Endothelial cell of umbilical vein (primary cell): ENCODE measurements at regions not wholly inside any gene's neighbourhood (a gene's known extent, or its start where the extent isn't known, plus 50 kb on each side); places are given as distances from the start of the nearest gene placed in this dataset.

Source experiments
- BruUV-seq: library from RNA; stranded (reverse); fragments of 400-500 nt; replicated peaks from 2 replicates; lab custom pipeline; 2021; lab: Mats Ljungman, UMichigan
- CTCF ChIA-PET: fragments of 300-600, 350-600 bp; sonication (Branson Sonifier 250); formaldehyde crosslinking; loops from one replicate; lab custom pipeline; 2021; ENCODE audit warnings: antibody characterized with exemption, inconsistent platforms; lab: Charles Lee
- POLR2A ChIA-PET: fragments of 300-600, 350-600 bp; sonication (Branson Sonifier 250); formaldehyde crosslinking; loops from one replicate; lab custom pipeline; 2021; ENCODE audit warnings: antibody characterized with exemption, inconsistent platforms; lab: Charles Lee
- DNase-seq: peaks from one replicate; pipeline ENCODE4 v3.0.0-alpha.2; 2011; ENCODE audit warnings: low read depth, low spot score
- FAIRE-seq: peaks from 2 replicates; lab custom pipeline; 2011; peaks lifted over from hg19 to GRCh38; lab: Jason Lieb, UNC
- H2AFZ ChIP-seq: 2 replicates; pipeline ENCODE4 v1.6.0; 2012; ENCODE audit warnings: low read depth, low read length, control low read depth, inconsistent platforms
- H3K27ac ChIP-seq: 2 replicates; pipeline ENCODE4 v1.5.1; 2011; ENCODE audit warnings: low read depth, mild to moderate bottlenecking, control low read depth, low read length, moderate library complexity; ENCODE audit not compliant: insufficient read depth
- H3K27me3 ChIP-seq, 2 experiments: 2 replicates each; pipeline versions ENCODE4 v1.6.0 to v1.6.1; 2011; ENCODE audit warnings: low read length in 2 of 2, mixed read lengths in 1 of 2; ENCODE audit not compliant: control insufficient read depth in 2 of 2, insufficient read depth in 2 of 2
- H3K36me3 ChIP-seq, 2 experiments: 2 replicates in 1 of 2; 3 replicates in 1 of 2; pipeline ENCODE4 v1.5.1; 2011; ENCODE audit warnings: low read length in 2 of 2, mild to moderate bottlenecking in 1 of 2, moderate library complexity in 1 of 2; ENCODE audit not compliant: control insufficient read depth in 2 of 2, insufficient read depth in 2 of 2; ENCODE audit errors: extremely low read depth in 1 of 2
- H3K4me1 ChIP-seq: 3 replicates; pipeline ENCODE4 v1.5.1; 2011; ENCODE audit warnings: mild to moderate bottlenecking, low read length; ENCODE audit not compliant: control insufficient read depth, insufficient read depth; ENCODE audit errors: extremely low read depth
- H3K4me2 ChIP-seq: 2 replicates; pipeline ENCODE4 v1.6.1; 2011; ENCODE audit warnings: low read length, control low read depth, mixed read lengths; ENCODE audit not compliant: insufficient read depth
- H3K4me3 ChIP-seq, 3 experiments: fragments of 200-600 bp in 1 of 3; sonication (generic), shearing (Covaris generic) in 1 of 3; replicated peaks in 1 of 3; 2 replicates each; pipeline ENCODE4 v1.5.1; 2011 to 2016; ENCODE audit warnings: control low read depth in 3 of 3, low read length in 3 of 3, mild to moderate bottlenecking in 2 of 3, inconsistent platforms in 1 of 3, low read depth in 1 of 3, moderate library complexity in 1 of 3; ENCODE audit not compliant: insufficient read depth in 1 of 3
- H3K79me2 ChIP-seq: 2 replicates; pipeline ENCODE4 v1.6.0; 2012; ENCODE audit warnings: low read length, inconsistent platforms; ENCODE audit not compliant: control insufficient read depth, insufficient read depth
- H3K9ac ChIP-seq: replicated peaks from 2 replicates; pipeline ENCODE3; 2011; ENCODE audit warnings: low read length, control low read depth; ENCODE audit not compliant: insufficient read depth; ENCODE audit errors: extremely low read depth
- H3K9me1 ChIP-seq: replicated peaks from 3 replicates; pipeline ENCODE4 v1.6.0; 2011; ENCODE audit warnings: mild to moderate bottlenecking, low read length; ENCODE audit not compliant: control insufficient read depth, insufficient read depth; ENCODE audit errors: extremely low read depth
- H3K9me3 ChIP-seq: replicated peaks from 2 replicates; pipeline ENCODE4 v1.5.1; 2012; ENCODE audit warnings: low read length, inconsistent platforms; ENCODE audit not compliant: control insufficient read depth, insufficient read depth
- H4K20me1 ChIP-seq: replicated peaks from 2 replicates; pipeline ENCODE3; 2011; ENCODE audit warnings: mild to moderate bottlenecking, low read length; ENCODE audit not compliant: control insufficient read depth, insufficient read depth; ENCODE audit errors: extremely low read depth
- CTCF ChIP-seq, 2 donors: IDR thresholded peaks; 1 replicate in 1 of 2; 2 replicates in 1 of 2; pipeline ENCODE4 v1.5.1; 2011; ENCODE audit warnings: low read length in 2 of 2, mild to moderate bottlenecking in 2 of 2, moderate library complexity in 2 of 2, control low read depth in 1 of 2, inconsistent platforms in 1 of 2, low read depth in 1 of 2; ENCODE audit not compliant: insufficient read depth in 1 of 2; ENCODE audit errors: extremely low read depth in 1 of 2
- EZH2 ChIP-seq: IDR thresholded peaks from 2 replicates; pipeline ENCODE4 v1.6.1; 2012; ENCODE audit warnings: borderline replicate concordance, low read depth, mild to moderate bottlenecking, moderate library complexity, low read length, inconsistent platforms; ENCODE audit not compliant: severe bottlenecking
- FOS ChIP-seq: IDR thresholded peaks from 2 replicates; pipeline ENCODE4 v1.6.1; 2011; ENCODE audit warnings: mild to moderate bottlenecking, low read length, moderate library complexity, borderline replicate concordance; ENCODE audit not compliant: insufficient read depth
- GATA2 ChIP-seq: IDR thresholded peaks from 2 replicates; pipeline ENCODE4 v1.7.0; 2011; ENCODE audit warnings: low read depth, mild to moderate bottlenecking, moderate library complexity, mixed read lengths, low read length; ENCODE audit not compliant: insufficient read length, insufficient read depth
- JUN ChIP-seq: IDR thresholded peaks from 2 replicates; pipeline ENCODE4 v1.6.1; 2011; ENCODE audit warnings: borderline replicate concordance, low read depth; ENCODE audit not compliant: insufficient read length, insufficient read depth
- MAX ChIP-seq: IDR thresholded peaks from 2 replicates; pipeline ENCODE4 v1.6.1; 2011; ENCODE audit not compliant: insufficient read depth, insufficient read length
- MYC ChIP-seq: IDR thresholded peaks from one replicate; pipeline ENCODE4 v1.6.1; 2011; ENCODE audit warnings: mild to moderate bottlenecking, low read depth, low read length
- POLR2A ChIP-seq: IDR thresholded peaks from 2 replicates; pipeline ENCODE4 v1.6.1; 2012; ENCODE audit warnings: low read depth, mild to moderate bottlenecking, control low read depth, low read length
- POLR2AphosphoS5 ChIP-seq: IDR thresholded peaks from 2 replicates; pipeline ENCODE4 v1.6.1; 2012; ENCODE audit warnings: low read depth, mild to moderate bottlenecking, control low read depth, low read length, moderate library complexity; ENCODE audit not compliant: insufficient read depth
- dilution Hi-C: fragments of 300-500 bp; cut with MboI; formaldehyde crosslinking; loops from one replicate; pipeline ENCODE4 v1.15.0; 2019; ENCODE audit warnings: low sequenced_read_pairs; ENCODE audit not compliant: extremely low pct_ligation_motif_present
- intact Hi-C: fragments of 100-400 bp; cut with micrococcal nuclease; formaldehyde crosslinking; loops from one replicate; pipeline ENCODE4 v1.10.0; 2022

GRCh38 chr18:28816155-28816554 lies 639.2 kb upstream of the CDH2 start:
- no peaks in the 10 kb centered on the region for H3K9me3 ChIP-seq
- DNase-seq, result no peak
- H3K4me3 ChIP-seq, result no peak overlapping the region
- no peaks in the 10 kb centered on the region for H4K20me1 ChIP-seq
- intact Hi-C loops (no loop called here), dilution Hi-C loops (no loop called here)
- H3K27me3 ChIP-seq, result no peaks in the 10 kb centered on the region
- H3K27ac ChIP-seq, result no peak overlapping the region
- TF ChIP-seq EZH2 (no peak), MAX (no peak), CTCF (IDR thresholded peaks at IDR 0.05; ENCODE audit: extremely low read depth in 1 of 2, insufficient read depth in 1 of 2, low read depth in 1 of 2, low read length in 2 of 2) (no peak), JUN (no peak), MYC (no peak), POLR2A (no peak), GATA2 (no peak), POLR2AphosphoS5 (no peak), FOS (no peak)
- FAIRE-seq, result no peak
- H3K4me2 ChIP-seq, result no peak overlapping the region
- H3K9ac ChIP-seq, result no peak overlapping the region
- BruUV-seq, result no TSS peak
- no peaks in the 10 kb centered on the region for H3K4me1 ChIP-seq
- H2AFZ ChIP-seq, result no peak overlapping the region
- no peaks in the 10 kb centered on the region for H3K9me1 ChIP-seq
- CTCF ChIA-PET, result no interaction called here
- no peaks in the 10 kb centered on the region for H3K79me2 ChIP-seq
- POLR2A ChIA-PET, result no interaction called here
- H3K36me3 ChIP-seq, result no peaks in the 10 kb centered on the region
